ENCODE measurements at regions not wholly inside any gene's neighbourhood (a gene's known extent, or its start where the extent isn't known, plus 50 kb on each side); places are given as distances from the start of the nearest gene placed in this dataset.

- ATAC-seq (no peak), DNase-seq (no peak)
- H3K27me3 Mint-ChIP-seq: peaks cover 27% of the 10 kb centered on the region
- intact Hi-C loops (cut with DNase I, micrococcal nuclease): no loop called here
- no peak overlapping the region for H3K27ac Mint-ChIP-seq
- H3K9me3 Mint-ChIP-seq (ENCODE audit: low read depth): no peaks in the 10 kb centered on the region
- CTCF ChIA-PET: no interaction called here
- no peak overlapping the region for H3K4me3 Mint-ChIP-seq
- POLR2A ChIA-PET: no interaction called here
- no peaks in the 10 kb centered on the region for H3K36me3 Mint-ChIP-seq (ENCODE audit: low read depth)
- no peaks in the 10 kb centered on the region for H3K4me1 Mint-ChIP-seq
Observed at GRCh38 chr15:61661791-61662190, 398.5 kb downstream of the VPS13C start.

GRCh38 chr15:61660579-61660978 lies 399.7 kb downstream of the VPS13C start:
- Mint-ChIP-seq H3K4me3 (no peak overlapping the region), H3K27ac (no peak overlapping the region), H3K36me3 (ENCODE audit: low read depth) (no peaks in the 10 kb centered on the region), H3K4me1 (no peaks in the 10 kb centered on the region), H3K27me3 (peaks cover 23% of the 10 kb centered on the region), H3K9me3 (ENCODE audit: low read depth) (no peaks in the 10 kb centered on the region)
- ATAC-seq (no peak), DNase-seq (no peak)
- CTCF ChIA-PET: interaction anchor here (0.9 to 1.2 kb wide), 2 partner anchors 20 to 173 kb away, joined by 3 read pairs; no protein-coding TSS in a partner anchor
- intact Hi-C loops (cut with DNase I, micrococcal nuclease): no loop called here
- POLR2A ChIA-PET: no interaction called here

DNA sequence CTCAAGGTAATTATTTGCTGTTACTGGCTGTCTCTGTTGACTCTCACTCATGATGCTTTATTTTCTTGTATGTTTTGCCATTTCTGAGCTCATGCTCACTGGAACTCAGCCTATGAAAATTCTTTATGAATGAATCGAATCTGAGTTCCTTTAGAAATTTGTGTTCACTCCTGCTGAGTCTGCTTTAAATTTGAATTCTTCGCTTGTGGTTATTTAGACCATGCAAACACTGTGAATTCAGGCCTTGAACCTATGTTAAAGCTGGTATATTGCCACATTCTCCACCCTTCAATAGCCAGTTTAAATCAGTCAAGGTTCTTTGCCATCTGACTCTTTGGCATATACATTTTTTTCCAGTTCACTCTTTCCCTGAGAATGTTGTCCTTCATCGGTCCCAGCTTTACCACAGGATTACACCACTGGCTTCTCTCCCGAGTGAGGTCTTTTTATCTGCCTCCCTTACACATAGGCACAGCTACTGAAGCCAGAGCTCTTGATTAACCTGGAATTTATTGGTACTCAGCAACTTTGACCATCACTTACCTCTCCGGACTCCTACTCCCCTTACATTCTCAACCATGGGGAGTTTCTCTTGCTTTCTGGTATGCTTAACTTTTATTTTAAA lies 400.6 kb downstream of the VPS13C start:
- no peak overlapping the region for H3K27ac Mint-ChIP-seq
- peaks cover 16% of the 10 kb centered on the region for H3K27me3 Mint-ChIP-seq
- ChIA-PET POLR2A (no interaction called here), CTCF (interaction anchor here (1.2 to 1.3 kb wide), 2 partner anchors 19 to 464 kb away, joined by 3 read pairs; no protein-coding TSS in a partner anchor)
- H3K4me3 Mint-ChIP-seq: no peak overlapping the region
- H3K36me3 Mint-ChIP-seq (ENCODE audit: low read depth): no peaks in the 10 kb centered on the region
- no peak for ATAC-seq
- no peaks in the 10 kb centered on the region for H3K4me1 Mint-ChIP-seq
- no peaks in the 10 kb centered on the region for H3K9me3 Mint-ChIP-seq (ENCODE audit: low read depth)
- no peak for DNase-seq
- intact Hi-C loops (cut with DNase I, micrococcal nuclease): no loop called here

- CTCF ChIA-PET: no interaction called here
- peaks cover 21% of the 10 kb centered on the region for H3K27me3 Mint-ChIP-seq
- intact Hi-C loops (cut with DNase I, micrococcal nuclease): no loop called here
- no peak overlapping the region for H3K27ac Mint-ChIP-seq
- POLR2A ChIA-PET: no interaction called here
- no peaks in the 10 kb centered on the region for H3K4me1 Mint-ChIP-seq
- H3K4me3 Mint-ChIP-seq: no peak overlapping the region
- ATAC-seq (no peak), DNase-seq (no peak)
- no peaks in the 10 kb centered on the region for H3K9me3 Mint-ChIP-seq (ENCODE audit: low read depth)
- no peaks in the 10 kb centered on the region for H3K36me3 Mint-ChIP-seq (ENCODE audit: low read depth)
Observed at GRCh38 chr15:61657461-61657860, 402.8 kb downstream of the VPS13C start.

- H3K36me3 Mint-ChIP-seq (ENCODE audit: low read depth): no peaks in the 10 kb centered on the region
- H3K9me3 Mint-ChIP-seq (ENCODE audit: low read depth): no peaks in the 10 kb centered on the region
- no peak overlapping the region for H3K27ac Mint-ChIP-seq
- H3K4me1 Mint-ChIP-seq: no peaks in the 10 kb centered on the region
- no peak overlapping the region for H3K4me3 Mint-ChIP-seq
- DNase-seq: no peak
- ChIA-PET POLR2A (no interaction called here), CTCF (no interaction called here)
- intact Hi-C loops (cut with DNase I, micrococcal nuclease): no loop called here
- ATAC-seq: no peak
- H3K27me3 Mint-ChIP-seq: peaks cover 15% of the 10 kb centered on the region
Observed at GRCh38 chr15:61656391-61656790, 403.9 kb downstream of the VPS13C start.

- H3K9me3 Mint-ChIP-seq (ENCODE audit: low read depth): no peaks in the 10 kb centered on the region
- no peak overlapping the region for H3K27ac Mint-ChIP-seq
- DNase-seq (no peak), ATAC-seq (no peak)
- H3K27me3 Mint-ChIP-seq: peaks cover 15% of the 10 kb centered on the region
- H3K36me3 Mint-ChIP-seq (ENCODE audit: low read depth): no peaks in the 10 kb centered on the region
- ChIA-PET CTCF (no interaction called here), POLR2A (no interaction called here)
- H3K4me1 Mint-ChIP-seq: no peaks in the 10 kb centered on the region
- H3K4me3 Mint-ChIP-seq: no peak overlapping the region
- intact Hi-C loops (cut with DNase I, micrococcal nuclease): no loop called here
Observed at GRCh38 chr15:61655881-61656280, 404.4 kb downstream of the VPS13C start.

DNA sequence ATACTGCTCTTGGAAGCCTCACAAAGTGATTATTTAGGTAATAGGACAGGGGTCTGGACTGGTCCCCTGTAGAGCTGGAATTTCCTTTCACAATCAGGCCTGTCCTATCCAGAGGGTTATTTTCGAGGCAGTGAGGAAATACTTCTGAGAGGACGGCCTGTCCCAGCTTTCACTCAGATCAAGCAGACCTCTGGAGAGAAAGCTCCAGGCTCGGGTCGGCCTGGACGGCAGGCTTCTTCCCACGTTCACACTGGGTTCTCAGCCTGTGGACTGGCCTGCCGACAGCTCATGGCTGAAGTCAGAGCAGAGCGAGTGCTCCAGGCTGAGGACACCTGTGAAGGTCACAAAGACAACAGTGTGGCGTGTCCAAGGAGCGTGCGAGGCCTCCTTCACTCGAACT lies 405.3 kb downstream of the VPS13C start:
- H3K9me3 Mint-ChIP-seq (ENCODE audit: low read depth): no peaks in the 10 kb centered on the region
- peaks cover 14% of the 10 kb centered on the region for H3K27me3 Mint-ChIP-seq
- ATAC-seq (no peak), DNase-seq (no peak)
- no peak overlapping the region for H3K27ac Mint-ChIP-seq
- H3K36me3 Mint-ChIP-seq (ENCODE audit: low read depth): no peaks in the 10 kb centered on the region
- no peaks in the 10 kb centered on the region for H3K4me1 Mint-ChIP-seq
- ChIA-PET CTCF (no interaction called here), POLR2A (no interaction called here)
- H3K4me3 Mint-ChIP-seq: no peak overlapping the region
- intact Hi-C loops (cut with DNase I, micrococcal nuclease): no loop called here

GRCh38 chr15:61654002-61654740 lies 406.1 kb downstream of the VPS13C start:
- H3K4me3 Mint-ChIP-seq: no peak overlapping the region
- POLR2A ChIA-PET: no interaction called here
- H3K4me1 Mint-ChIP-seq: no peaks in the 10 kb centered on the region
- no peak overlapping the region for H3K27ac Mint-ChIP-seq
- DNase-seq (no peak), ATAC-seq (no peak)
- no peaks in the 10 kb centered on the region for H3K36me3 Mint-ChIP-seq (ENCODE audit: low read depth)
- CTCF ChIA-PET: interaction anchor here (1.5 kb wide), 1 partner anchor 17 kb away, joined by 3 read pairs; no protein-coding TSS in a partner anchor
- intact Hi-C loops (cut with DNase I, micrococcal nuclease): no loop called here
- peaks cover 12% of the 10 kb centered on the region for H3K27me3 Mint-ChIP-seq
- H3K9me3 Mint-ChIP-seq (ENCODE audit: low read depth): no peaks in the 10 kb centered on the region

GRCh38 chr15:61653110-61653509 lies 407.1 kb downstream of the VPS13C start:
- intact Hi-C loops (cut with DNase I, micrococcal nuclease): no loop called here
- Mint-ChIP-seq H3K4me3 (no peak overlapping the region), H3K27ac (no peak overlapping the region), H3K27me3 (peaks cover 6% of the 10 kb centered on the region), H3K4me1 (no peaks in the 10 kb centered on the region), H3K9me3 (ENCODE audit: low read depth) (no peaks in the 10 kb centered on the region), H3K36me3 (ENCODE audit: low read depth) (no peaks in the 10 kb centered on the region)
- no peak for ATAC-seq
- no peak for DNase-seq
- ChIA-PET CTCF (interaction anchor here (1.5 kb wide), 1 partner anchor 18 kb away, joined by 3 read pairs; no protein-coding TSS in a partner anchor), POLR2A (no interaction called here)

DNA sequence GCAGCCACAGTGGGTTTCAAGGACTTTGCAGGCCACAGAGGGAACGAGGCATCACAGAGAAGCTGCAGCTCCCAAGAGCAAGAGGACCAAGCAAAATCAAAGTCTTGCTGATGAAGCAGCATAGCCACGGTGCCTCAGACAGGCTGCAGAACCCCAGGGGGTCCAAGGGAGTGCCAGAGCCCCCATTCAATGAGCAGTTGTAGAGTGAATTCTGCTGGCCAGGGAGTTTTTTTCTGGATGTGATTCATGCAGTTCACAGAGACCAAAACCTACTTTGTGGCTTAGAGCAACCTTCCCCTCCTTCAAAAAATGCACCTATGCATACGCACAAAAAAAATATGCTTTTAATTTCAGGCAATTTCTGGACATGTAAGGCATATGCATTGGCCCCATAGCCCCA lies 409.0 kb downstream of the VPS13C start:
- no peak overlapping the region for H3K4me3 Mint-ChIP-seq
- intact Hi-C loops (cut with DNase I, micrococcal nuclease): no loop called here
- no peak overlapping the region for H3K27ac Mint-ChIP-seq
- ChIA-PET POLR2A (no interaction called here), CTCF (no interaction called here)
- ATAC-seq (no peak), DNase-seq (no peak)
- H3K9me3 Mint-ChIP-seq (ENCODE audit: low read depth): no peaks in the 10 kb centered on the region
- H3K36me3 Mint-ChIP-seq (ENCODE audit: low read depth): no peaks in the 10 kb centered on the region
- peaks cover 6% of the 10 kb centered on the region for H3K27me3 Mint-ChIP-seq
- no peaks in the 10 kb centered on the region for H3K4me1 Mint-ChIP-seq

DNA sequence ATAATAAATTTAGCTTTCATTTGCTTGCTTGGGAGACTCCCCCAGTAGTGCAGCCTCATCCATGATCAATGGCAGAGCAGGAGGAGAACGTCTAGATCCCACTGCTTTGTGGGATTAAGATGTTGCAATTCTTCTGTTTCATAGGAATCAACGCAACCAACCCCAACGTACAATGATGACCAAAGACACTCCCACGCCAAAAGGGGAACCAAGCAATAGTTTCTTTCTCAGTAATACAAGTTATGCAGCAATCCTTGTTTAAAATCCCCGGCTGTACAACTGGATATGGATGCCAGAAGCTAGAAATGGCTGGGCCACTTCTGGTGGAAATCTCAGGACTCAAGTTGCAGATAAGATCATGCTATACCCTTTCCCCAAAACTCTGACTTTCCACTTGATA lies 411.2 kb downstream of the VPS13C start:
- Mint-ChIP-seq H3K4me1 (no peaks in the 10 kb centered on the region), H3K27ac (no peak overlapping the region), H3K4me3 (no peak overlapping the region), H3K36me3 (ENCODE audit: low read depth) (no peaks in the 10 kb centered on the region), H3K27me3 (peaks cover 6% of the 10 kb centered on the region), H3K9me3 (ENCODE audit: low read depth) (no peaks in the 10 kb centered on the region)
- ATAC-seq (no peak), DNase-seq (no peak)
- intact Hi-C loops (cut with DNase I, micrococcal nuclease): no loop called here
- POLR2A ChIA-PET: no interaction called here
- CTCF ChIA-PET: interaction anchor here (0.9 kb wide), 1 partner anchor 17 kb away, joined by 3 read pairs; no protein-coding TSS in a partner anchor

DNA sequence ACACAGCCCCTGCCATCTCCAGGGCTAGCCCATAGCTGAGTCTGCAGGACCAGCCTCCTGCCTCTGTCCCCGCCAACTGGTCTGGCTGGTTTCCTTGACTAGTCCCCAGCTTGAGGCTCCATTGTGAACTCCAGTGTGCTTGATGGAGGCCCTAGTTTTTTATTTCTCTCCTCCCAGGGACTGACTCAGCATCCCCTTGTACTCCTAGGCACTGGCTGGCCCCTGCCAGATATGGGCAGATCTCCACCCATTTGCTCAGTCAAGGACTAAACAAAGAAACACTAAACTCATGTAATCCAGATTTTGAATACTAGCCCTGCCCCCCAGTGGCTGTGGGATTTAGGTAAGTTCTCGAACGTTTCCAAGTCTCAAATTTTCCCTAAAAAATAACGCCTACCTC lies 415.4 kb upstream of the RORA start:
- no peaks in the 10 kb centered on the region for H3K36me3 Mint-ChIP-seq (ENCODE audit: low read depth)
- H3K27me3 Mint-ChIP-seq: peaks cover 4% of the 10 kb centered on the region
- no peaks in the 10 kb centered on the region for H3K9me3 Mint-ChIP-seq (ENCODE audit: low read depth)
- no peaks in the 10 kb centered on the region for H3K4me1 Mint-ChIP-seq
- no peak for DNase-seq
- intact Hi-C loops (cut with DNase I, micrococcal nuclease): no loop called here
- H3K4me3 Mint-ChIP-seq: no peak overlapping the region
- ChIA-PET CTCF (interaction anchor here (0.7 to 2.5 kb wide), 2 partner anchors 190 to 486 kb away, joined by 3 to 6 read pairs; no protein-coding TSS in a partner anchor), POLR2A (no interaction called here)
- no peak for ATAC-seq
- no peak overlapping the region for H3K27ac Mint-ChIP-seq

All from activated CD4-positive, alpha-beta T cell treated with anti-CD3 and anti-CD28 coated beads for 36 hours (primary cell).